Activated CD8-positive, alpha-beta memory T cell treated with anti-CD3 and anti-CD28 coated beads for 36 hours (primary cell): ENCODE measurements at regions not wholly inside any gene's neighbourhood (a gene's known extent, or its start where the extent isn't known, plus 50 kb on each side); places are given as distances from the start of the nearest gene placed in this dataset.

Experiments
- CTCF ChIA-PET: fragments of 350-600 bp; sonication (Branson Sonifier 250); formaldehyde crosslinking; loops from one replicate; lab custom pipeline; 2021; ENCODE audit warnings: antibody characterized with exemption; lab: Charles Lee
- POLR2A ChIA-PET: fragments of 350-600 bp; sonication (Branson Sonifier 250); formaldehyde crosslinking; loops from one replicate; lab custom pipeline; 2021; ENCODE audit warnings: antibody characterized with exemption; lab: Charles Lee

DNA sequence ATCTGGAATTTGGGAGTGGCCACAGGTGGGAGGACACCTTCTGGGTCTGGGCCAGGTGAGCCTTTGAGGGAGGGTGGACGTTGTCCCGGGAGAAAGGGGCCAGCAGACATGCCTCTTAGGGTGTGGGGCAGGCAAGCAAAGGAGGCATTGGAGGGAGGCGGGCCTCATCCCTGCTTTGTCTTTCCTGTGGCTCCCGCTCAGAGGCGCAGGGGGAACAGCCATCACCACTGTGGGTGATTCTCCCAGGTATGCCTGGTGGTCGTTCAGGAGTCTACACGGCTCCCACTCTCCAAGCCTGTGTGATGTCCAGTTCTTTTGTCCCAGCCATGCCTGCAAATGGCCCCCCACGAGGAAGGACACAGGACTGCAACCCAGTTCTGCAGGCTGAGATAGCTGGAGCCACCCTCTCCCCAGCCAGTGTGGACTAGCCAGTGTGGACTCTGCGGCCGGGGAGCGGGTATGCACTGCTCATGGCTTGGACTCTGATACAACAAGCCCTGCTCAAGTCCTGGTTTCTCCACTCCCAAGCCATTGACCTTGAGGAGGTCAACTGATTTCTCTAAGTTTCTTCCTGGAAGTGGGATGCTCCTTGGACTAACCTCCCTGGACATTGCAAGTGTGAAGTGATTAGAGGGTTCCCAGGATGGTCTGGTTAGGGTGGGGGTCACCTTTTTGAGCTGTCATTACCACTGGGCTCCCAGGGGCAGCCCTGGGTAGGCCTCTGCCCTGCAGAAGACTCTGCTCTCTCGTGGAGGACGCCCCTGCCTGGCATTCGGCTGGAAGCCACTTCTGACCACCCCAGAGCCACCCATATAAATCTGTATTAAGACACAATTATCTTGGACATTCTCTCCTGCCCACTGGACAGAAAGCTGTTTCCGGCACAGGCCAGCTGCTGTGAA is 1151.2 kb downstream of the BRD1 start:
- ChIA-PET CTCF (no interaction called here), POLR2A (no interaction called here)

GRCh38 chr22:48675830-48676145 is 1151.9 kb downstream of the BRD1 start:
- CTCF ChIA-PET, result no interaction called here

DNA sequence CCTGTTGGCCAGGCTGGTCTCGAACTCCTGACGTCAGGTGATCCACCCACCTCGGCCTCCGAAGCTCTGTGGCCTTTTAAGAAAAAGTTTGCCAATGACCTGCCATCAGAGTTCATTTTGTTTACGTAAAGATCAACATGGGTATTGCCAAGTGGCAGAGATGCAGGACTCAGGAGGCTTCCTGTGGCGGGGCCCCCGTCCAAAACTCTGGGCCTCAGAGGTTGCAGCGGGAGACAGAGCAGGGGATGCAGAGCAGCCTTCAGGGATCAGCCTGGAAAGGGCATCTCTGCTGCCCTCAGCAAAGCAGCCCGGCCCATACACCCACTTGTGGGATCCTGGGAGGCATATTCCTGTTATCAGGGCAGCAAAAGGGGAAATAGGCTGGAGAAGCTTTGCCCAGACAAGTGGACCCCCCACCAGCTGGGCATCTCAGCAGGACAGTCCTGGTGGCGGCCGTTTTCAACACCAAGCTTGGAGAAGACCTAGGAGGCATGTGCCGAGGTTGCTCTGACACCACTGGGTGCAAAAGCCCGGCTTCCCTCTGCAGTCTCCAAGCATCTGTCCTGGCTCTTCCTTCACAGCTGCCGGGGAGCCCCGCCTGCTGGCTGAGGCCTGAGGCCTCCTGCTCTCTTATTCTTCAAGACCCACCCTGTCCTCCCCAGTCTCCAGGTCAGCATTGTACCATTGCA is 1152.4 kb downstream of the BRD1 start:
- CTCF ChIA-PET, result no interaction called here
- POLR2A ChIA-PET, result no interaction called here

More at GRCh38 chr22:48675830-48676145, 1151.9 kb downstream of the BRD1 start:
- POLR2A ChIA-PET, result no interaction called here

DNA sequence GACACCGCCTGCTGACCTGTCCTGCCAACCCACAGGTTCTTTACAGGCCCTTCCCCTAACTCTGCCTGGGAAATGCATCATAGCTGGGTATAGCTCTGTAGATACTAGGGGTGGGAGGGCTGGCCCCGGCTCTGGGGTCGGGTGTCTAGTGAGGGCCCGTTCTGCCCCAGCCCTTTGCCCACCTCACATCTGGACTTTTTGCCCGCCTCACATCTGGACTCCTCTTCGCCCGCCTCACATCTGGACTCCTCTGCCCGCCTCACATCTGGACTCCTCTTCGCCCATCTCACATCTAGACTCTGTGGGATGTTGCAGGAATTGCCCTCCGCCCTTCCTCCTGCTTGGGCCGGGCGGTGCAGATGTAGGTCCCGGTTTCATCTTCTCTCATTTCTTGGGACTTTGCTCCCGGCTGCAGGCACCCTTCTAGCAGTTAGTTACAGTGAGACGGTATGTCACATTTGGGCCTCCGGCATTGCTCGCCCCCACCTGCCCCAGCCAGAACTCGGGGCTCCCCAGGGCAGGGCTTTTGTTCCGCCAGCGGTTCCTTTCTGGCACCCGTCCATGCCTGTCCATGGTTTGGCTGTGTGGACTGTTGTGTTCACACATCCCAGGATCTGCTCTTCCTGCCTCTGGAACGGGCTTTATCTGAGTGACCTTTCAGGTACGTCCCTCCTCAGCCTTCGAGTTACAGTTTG is 1153.7 kb downstream of the BRD1 start:
- POLR2A ChIA-PET, result no interaction called here
- CTCF ChIA-PET, result no interaction called here

GRCh38 chr22:48672387-48672786 is 1155.3 kb downstream of the BRD1 start:
- POLR2A ChIA-PET, result no interaction called here
- CTCF ChIA-PET, result no interaction called here

- CTCF ChIA-PET, result no interaction called here
- POLR2A ChIA-PET, result no interaction called here
Observed at GRCh38 chr22:48670731-48671130, 1156.9 kb downstream of the BRD1 start.

GRCh38 chr22:48669986-48670716 is 1157.5 kb downstream of the BRD1 start:
- POLR2A ChIA-PET, result no interaction called here
- CTCF ChIA-PET, result no interaction called here

DNA sequence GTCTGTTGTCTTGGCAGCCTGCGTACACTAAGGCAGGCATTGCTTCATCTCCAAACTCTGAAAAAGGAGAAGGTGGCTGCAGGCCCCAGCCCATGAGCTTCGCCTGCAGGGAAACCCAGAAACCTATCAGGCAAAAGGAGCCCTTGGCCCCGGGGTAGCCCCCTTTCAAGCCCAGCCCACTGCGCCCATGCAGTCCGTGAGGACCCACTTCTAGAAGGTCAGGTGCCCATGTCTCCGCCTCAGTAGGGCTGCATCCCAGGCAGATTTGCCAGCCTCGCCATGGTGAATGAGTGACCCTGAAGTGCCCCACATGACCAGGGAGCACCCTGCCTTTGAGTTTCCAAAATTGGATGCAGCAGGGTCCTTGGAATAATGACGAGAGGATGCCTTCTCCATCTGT is 1158.4 kb downstream of the BRD1 start:
- ChIA-PET CTCF (no interaction called here), POLR2A (no interaction called here)

- POLR2A ChIA-PET, result no interaction called here
- CTCF ChIA-PET, result no interaction called here
Observed at GRCh38 chr22:48667289-48667688, 1160.4 kb downstream of the BRD1 start.

DNA sequence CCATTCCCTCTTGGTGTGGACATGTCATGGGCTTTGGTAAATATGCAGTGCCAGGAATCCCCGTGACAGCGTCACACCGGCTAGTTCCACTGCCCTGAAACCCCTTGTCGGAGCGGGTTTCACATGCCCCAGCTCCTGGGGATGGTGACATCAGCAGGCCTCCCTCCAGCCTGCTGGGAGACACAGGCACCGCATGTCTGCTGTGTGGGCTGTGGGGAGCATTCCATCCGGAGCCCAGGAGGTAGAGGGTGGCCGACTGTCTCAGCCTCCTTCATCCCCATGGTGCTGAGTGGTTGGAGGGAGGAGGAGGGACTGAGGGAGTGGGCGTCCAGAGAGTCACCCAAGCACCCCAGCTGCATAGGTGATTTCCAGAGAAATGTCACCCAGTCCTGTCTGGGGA is 1161.1 kb downstream of the BRD1 start:
- CTCF ChIA-PET, result no interaction called here

DNA sequence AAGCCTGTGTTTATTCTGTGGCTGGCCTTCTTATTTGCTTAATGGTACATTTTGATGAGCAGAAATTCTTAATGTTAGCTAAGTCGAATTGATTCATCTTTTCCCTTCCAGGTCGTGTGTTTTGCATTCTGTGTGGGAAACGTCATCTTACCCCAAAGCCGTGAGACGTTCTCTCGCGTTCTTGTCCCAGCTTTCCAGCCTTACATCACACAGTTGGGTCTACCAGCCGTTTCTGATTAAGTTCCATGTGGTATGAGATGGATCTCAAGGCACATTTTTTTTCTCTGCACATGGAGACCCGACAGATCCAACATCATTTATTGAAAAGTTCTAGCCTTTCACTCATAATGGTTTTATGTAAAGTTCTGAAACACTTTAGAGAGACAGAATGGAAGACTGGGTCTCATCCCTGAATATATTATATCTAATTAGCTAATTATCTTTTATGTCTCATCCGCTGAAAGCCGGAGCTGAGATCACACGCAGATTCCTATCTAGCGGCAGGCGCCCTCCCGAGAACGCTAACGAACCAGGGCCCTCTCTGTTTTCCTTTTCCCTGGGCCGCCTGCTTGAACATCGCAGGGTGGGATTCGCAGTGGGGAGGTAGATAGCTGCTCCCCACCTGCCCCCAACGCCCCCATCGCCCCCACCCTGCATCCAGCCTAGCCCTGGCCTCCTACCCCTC is 1162.2 kb downstream of the BRD1 start:
- ChIA-PET CTCF (no interaction called here), POLR2A (no interaction called here)

More for the DNA sequence above, 1161.1 kb downstream of the BRD1 start:
- POLR2A ChIA-PET, result no interaction called here

- ChIA-PET POLR2A (no interaction called here), CTCF (no interaction called here)
Observed at GRCh38 chr22:48664586-48664985, 1163.1 kb downstream of the BRD1 start.

GRCh38 chr22:48663297-48663696 is 1164.4 kb downstream of the BRD1 start:
- ChIA-PET CTCF (no interaction called here), POLR2A (no interaction called here)

DNA sequence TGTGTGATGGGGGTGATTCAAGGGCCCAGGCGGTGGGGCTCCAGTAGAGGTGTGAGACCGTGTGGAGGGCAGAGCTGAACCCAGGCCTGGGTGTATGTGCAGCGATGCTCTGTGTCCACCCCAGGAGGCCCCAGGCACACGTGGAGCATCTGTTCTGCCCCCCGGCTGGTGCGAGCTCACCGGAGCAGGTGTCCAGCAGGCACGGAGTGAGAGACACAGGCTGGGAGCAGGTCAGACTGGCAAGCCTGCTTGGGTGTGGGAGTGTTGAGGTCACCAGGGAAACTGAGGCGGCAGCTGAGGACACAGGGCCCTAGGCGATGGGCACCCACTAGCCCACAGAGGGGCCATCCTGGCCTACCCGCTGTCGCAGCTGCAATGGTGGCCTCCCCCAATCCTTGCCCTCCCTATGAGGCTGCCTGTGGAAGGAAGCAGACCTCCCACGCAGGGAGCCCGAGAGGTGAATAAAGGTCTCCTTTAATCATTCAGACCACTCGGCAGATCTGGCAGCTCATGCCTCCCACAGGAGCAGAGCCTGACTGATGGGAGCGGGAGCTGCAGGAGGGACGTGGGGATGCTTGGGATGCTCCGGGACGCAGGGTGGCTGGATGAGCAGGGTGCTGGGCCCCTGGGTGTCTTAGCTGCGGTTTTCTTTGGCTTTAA is 1165.1 kb downstream of the BRD1 start:
- CTCF ChIA-PET, result no interaction called here
- POLR2A ChIA-PET, result no interaction called here

DNA sequence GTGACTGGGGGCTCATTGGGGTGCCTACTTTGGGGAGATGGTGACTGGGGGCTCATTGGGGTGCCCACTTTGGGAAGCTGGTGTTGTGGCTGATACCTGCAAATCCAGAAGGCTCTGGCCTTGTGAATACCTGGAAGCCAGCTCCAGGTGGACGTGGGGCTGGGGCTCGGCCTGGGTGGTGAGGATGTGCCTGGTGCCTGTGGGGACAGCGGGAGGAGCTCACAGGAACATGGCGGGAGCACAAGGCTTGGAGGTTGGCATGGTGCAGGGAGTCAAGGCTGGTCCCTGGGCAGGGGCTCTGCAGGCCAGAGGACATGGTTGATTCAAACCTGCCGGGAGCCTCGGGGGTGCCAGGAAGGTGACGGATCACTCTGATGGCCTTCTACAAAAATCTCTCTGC is 1165.7 kb downstream of the BRD1 start:
- ChIA-PET CTCF (no interaction called here), POLR2A (no interaction called here)

DNA sequence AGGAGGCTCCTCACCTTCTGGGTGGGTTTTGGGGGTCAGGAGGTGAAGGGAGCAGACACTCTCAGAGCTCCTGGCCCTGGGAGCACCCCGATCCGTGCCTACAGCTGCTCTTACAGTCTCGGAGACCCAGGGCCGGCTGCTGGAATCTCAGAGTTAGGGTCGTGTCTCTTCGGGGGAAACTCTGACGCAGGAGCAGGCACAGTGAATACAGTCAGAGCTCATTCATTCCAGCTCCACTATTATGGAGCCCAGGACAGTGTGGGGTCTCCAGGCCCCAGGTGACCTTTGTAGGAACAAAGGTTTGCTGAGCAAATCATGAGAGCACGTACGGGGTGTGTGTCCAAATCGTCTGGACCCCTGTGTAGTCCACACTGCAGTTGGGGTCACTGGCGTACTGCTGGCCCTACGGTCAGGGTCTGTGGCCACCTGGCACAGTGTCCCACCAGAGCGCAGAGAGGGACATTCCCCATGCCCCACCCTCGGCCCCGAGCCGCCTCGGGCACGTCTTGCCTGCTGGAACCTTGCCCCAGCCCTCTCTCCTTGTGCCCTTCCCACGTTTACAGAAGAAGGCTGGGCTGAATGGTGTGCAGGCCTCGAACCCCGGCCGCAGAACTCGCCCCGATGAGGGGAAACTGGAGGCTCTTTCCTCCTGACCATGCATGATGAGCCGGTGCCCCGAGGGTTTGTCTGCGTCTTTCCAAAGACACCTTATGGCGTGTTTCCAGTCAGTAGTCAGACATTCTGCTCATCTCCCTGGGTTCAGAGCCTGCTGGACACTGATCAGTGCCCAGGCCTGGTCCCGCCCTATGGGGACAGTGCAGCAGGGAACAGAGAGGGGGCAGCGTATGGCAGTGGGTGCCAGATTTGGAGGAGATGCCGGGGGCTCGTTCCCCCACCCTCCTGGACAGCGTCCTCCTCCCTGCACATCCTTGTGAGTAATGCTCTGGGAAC is 1166.6 kb downstream of the BRD1 start:
- POLR2A ChIA-PET, result no interaction called here

DNA sequence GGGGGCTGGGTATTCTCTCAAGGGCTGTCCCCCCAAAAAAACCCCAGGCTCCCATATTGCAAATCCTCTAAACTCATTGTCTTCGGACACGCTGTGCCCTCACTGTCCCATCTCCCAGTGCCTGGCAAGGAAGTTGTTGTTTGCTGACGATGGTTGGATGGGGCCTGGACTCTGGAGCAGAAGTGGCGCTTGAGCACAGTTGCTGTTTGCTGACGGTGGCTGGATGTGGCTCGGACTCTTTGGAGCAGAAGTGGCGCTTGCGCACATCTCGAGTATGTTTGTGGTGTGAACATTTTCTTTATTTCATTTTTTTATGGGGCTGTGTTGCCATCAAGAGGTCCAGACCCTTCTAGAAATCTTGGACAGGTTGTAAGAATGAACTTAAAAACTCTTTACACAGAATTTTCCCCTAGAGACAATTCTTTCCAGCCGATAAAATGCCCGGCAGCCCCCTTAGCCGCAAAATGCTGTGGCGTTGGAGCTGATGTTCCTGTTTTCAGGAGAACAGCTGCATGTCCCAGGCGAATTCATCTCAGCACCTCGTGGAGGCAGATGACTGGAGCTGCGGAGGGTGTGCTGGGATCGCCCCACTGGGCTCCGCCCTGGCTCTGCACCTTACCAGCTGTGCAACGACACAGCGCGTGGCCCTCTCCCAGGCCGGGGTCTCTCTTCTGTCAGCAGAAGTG is 1167.4 kb downstream of the BRD1 start:
- ChIA-PET CTCF (no interaction called here), POLR2A (no interaction called here)

More for the DNA sequence above, 1166.6 kb downstream of the BRD1 start:
- CTCF ChIA-PET, result no interaction called here
